ENCODE measurements at regions not wholly inside any gene's neighbourhood (a gene's known extent, or its start where the extent isn't known, plus 50 kb on each side); places are given as distances from the start of the nearest gene placed in this dataset.

- no peak for TF ChIP-seq CTCF (IDR thresholded peaks at IDR 0.05)
- no peak for TF ChIP-seq POLR2A (IDR thresholded peaks at IDR 0.05)
- no peak for TF ChIP-seq EP300 (IDR thresholded peaks at IDR 0.05)
- TF ChIP-seq POLR2AphosphoS5 (IDR thresholded peaks at IDR 0.05): no peak
These were observed 404.0 kb upstream of the KIF2A start for GRCh38 chr5:61901997-61902396.

Data from sigmoid colon (tissue), 4 donors.